ENCODE measurements at regions not wholly inside any gene's neighbourhood (a gene's known extent, or its start where the extent isn't known, plus 50 kb on each side); places are given as distances from the start of the nearest gene placed in this dataset.

GRCh38 chr10:78366663-78367411 lies 333.2 kb downstream of the RPS24 start:
- intact Hi-C loops (cut with micrococcal nuclease): no loop called here
- no peak overlapping the region for H3K27ac ChIP-seq (replicated peaks)
- no peaks in the 10 kb centered on the region for H3K27me3 ChIP-seq (ENCODE audit: low read depth)
- no peak for DNase-seq
- no peaks in the 10 kb centered on the region for H3K36me3 ChIP-seq
- no peak for TF ChIP-seq CTCF (IDR thresholded peaks at IDR 0.05; ENCODE audit: borderline replicate concordance)
- H3K4me3 ChIP-seq: no peak overlapping the region
- no peaks in the 10 kb centered on the region for H3K9me3 ChIP-seq (replicated peaks)
- no peaks in the 10 kb centered on the region for H3K4me1 ChIP-seq

GRCh38 chr10:78367751-78368150 lies 334.1 kb downstream of the RPS24 start:
- intact Hi-C loops (cut with micrococcal nuclease): no loop called here

GRCh38 chr10:78371136-78371535 lies 337.5 kb downstream of the RPS24 start:
- H3K27ac ChIP-seq (replicated peaks): no peak overlapping the region
- intact Hi-C loops (cut with micrococcal nuclease): no loop called here
- peaks cover 1% of the 10 kb centered on the region for H3K4me1 ChIP-seq
- H3K9me3 ChIP-seq (replicated peaks): no peaks in the 10 kb centered on the region
- TF ChIP-seq CTCF (IDR thresholded peaks at IDR 0.05; ENCODE audit: borderline replicate concordance): no peak
- no peak overlapping the region for H3K4me3 ChIP-seq
- no peak for DNase-seq
- H3K36me3 ChIP-seq: no peaks in the 10 kb centered on the region
- no peaks in the 10 kb centered on the region for H3K27me3 ChIP-seq (ENCODE audit: low read depth)

More at GRCh38 chr10:78367751-78368150, 334.1 kb downstream of the RPS24 start:
- no peak for DNase-seq
- Histone ChIP-seq H3K27ac (replicated peaks) (no peak overlapping the region), H3K4me3 (no peak overlapping the region), H3K27me3 (ENCODE audit: low read depth) (no peaks in the 10 kb centered on the region), H3K9me3 (replicated peaks) (no peaks in the 10 kb centered on the region), H3K36me3 (no peaks in the 10 kb centered on the region), H3K4me1 (no peaks in the 10 kb centered on the region)
- TF ChIP-seq CTCF (IDR thresholded peaks at IDR 0.05; ENCODE audit: borderline replicate concordance): no peak

- no peak for DNase-seq
- Histone ChIP-seq H3K4me3 (no peak overlapping the region), H3K36me3 (no peaks in the 10 kb centered on the region), H3K27me3 (ENCODE audit: low read depth) (no peaks in the 10 kb centered on the region), H3K9me3 (replicated peaks) (no peaks in the 10 kb centered on the region), H3K4me1 (peaks cover 17% of the 10 kb centered on the region), H3K27ac (replicated peaks) (no peak overlapping the region)
- TF ChIP-seq CTCF (IDR thresholded peaks at IDR 0.05; ENCODE audit: borderline replicate concordance): no peak
- intact Hi-C loops (cut with micrococcal nuclease): no loop called here
Measured at GRCh38 chr10:78372806-78373205, 339.1 kb downstream of the RPS24 start.

- peaks cover 17% of the 10 kb centered on the region for H3K4me1 ChIP-seq
- intact Hi-C loops (cut with micrococcal nuclease): no loop called here
- H3K27ac ChIP-seq (replicated peaks): no peak overlapping the region
- no peak for TF ChIP-seq CTCF (IDR thresholded peaks at IDR 0.05; ENCODE audit: borderline replicate concordance)
- no peaks in the 10 kb centered on the region for H3K36me3 ChIP-seq
- H3K4me3 ChIP-seq: no peak overlapping the region
- no peaks in the 10 kb centered on the region for H3K27me3 ChIP-seq (ENCODE audit: low read depth)
- DNase-seq: no peak
- peaks cover 5% of the 10 kb centered on the region for H3K9me3 ChIP-seq (replicated peaks)
Measured at GRCh38 chr10:78374331-78375028, 340.8 kb downstream of the RPS24 start.
